OCI-LY7 (cell line): ENCODE measurements at regions not wholly inside any gene's neighbourhood (a gene's known extent, or its start where the extent isn't known, plus 50 kb on each side); places are given as distances from the start of the nearest gene placed in this dataset.

Experiments used
- BruUV-seq: library from RNA; stranded (reverse); fragments of 400-500 nt; replicated peaks from 2 replicates; lab custom pipeline; 2021; lab: Mats Ljungman, UMichigan
- CTCF ChIA-PET: fragments of 300-600 bp; sonication (Branson Sonifier 250); formaldehyde crosslinking; loops from one replicate; lab custom pipeline; 2022; ENCODE audit warnings: antibody characterized with exemption; ENCODE audit not compliant: unreplicated experiment; lab: Charles Lee
- POLR2A ChIA-PET: fragments of 300-600 bp; sonication (Branson Sonifier 250); formaldehyde crosslinking; loops from one replicate; lab custom pipeline; 2022; ENCODE audit warnings: antibody characterized with exemption; lab: Charles Lee
- DNase-seq: peaks from one replicate; pipeline ENCODE4 v3.0.0-alpha.2; 2015; ENCODE audit warnings: low spot score
- H2AFZ ChIP-seq: fragments of 200-600 bp; sonication (generic), shearing (Covaris generic); 2 replicates; pipeline ENCODE4 v1.6.1; 2014; ENCODE audit warnings: mild to moderate bottlenecking, antibody characterized with exemption, low read length, moderate library complexity
- H3K27ac ChIP-seq: fragments of 200-600 bp; sonication (generic); 2 replicates; pipeline ENCODE4 v1.5.1; 2014; ENCODE audit warnings: mixed run types, low read depth, mild to moderate bottlenecking, moderate library complexity, low read length, inconsistent platforms; ENCODE audit not compliant: poor library complexity, severe bottlenecking
- H3K36me3 ChIP-seq: fragments of 200-600 bp; sonication (generic); 2 replicates; pipeline ENCODE4 v1.6.1; 2014; ENCODE audit warnings: mild to moderate bottlenecking, antibody characterized with exemption, low read length, moderate library complexity, mixed read lengths; ENCODE audit not compliant: insufficient read depth
- H3K4me1 ChIP-seq: fragments of 200-600 bp; sonication (generic); 2 replicates; pipeline ENCODE4 v1.5.1; 2014; ENCODE audit warnings: mild to moderate bottlenecking, low read length; ENCODE audit not compliant: insufficient read depth, poor library complexity, severe bottlenecking
- H3K4me2 ChIP-seq: fragments of 200-600 bp; sonication (generic); 2 replicates; pipeline ENCODE4 v1.6.1; 2014; ENCODE audit warnings: mild to moderate bottlenecking, low read length
- H3K4me3 ChIP-seq: fragments of 200-600 bp; sonication (generic); 2 replicates; pipeline ENCODE4 v1.5.1; 2014; ENCODE audit warnings: mild to moderate bottlenecking, low read depth, low read length; ENCODE audit not compliant: poor library complexity, severe bottlenecking
- H3K79me2 ChIP-seq: fragments of 200-600 bp; sonication (generic); 2 replicates; pipeline ENCODE4 v1.6.1; 2016; ENCODE audit warnings: low read depth, mild to moderate bottlenecking, low read length, moderate library complexity, mixed read lengths; ENCODE audit not compliant: insufficient read depth
- H3K9me2 ChIP-seq: fragments of 200-600 bp; sonication (generic); 2 replicates; pipeline ENCODE4 v1.6.1; 2016; ENCODE audit warnings: mild to moderate bottlenecking, low read length, mixed read lengths; ENCODE audit not compliant: insufficient read depth
- H3K9me3 ChIP-seq: fragments of 200-600 bp; sonication (generic); 2 replicates; pipeline ENCODE4 v1.6.1; 2014; ENCODE audit warnings: mild to moderate bottlenecking, mixed run types, low read length, mixed read lengths
- H4K20me1 ChIP-seq: fragments of 200-600 bp; sonication (generic); 2 replicates; pipeline ENCODE4 v1.6.1; 2014; ENCODE audit warnings: mild to moderate bottlenecking, antibody characterized with exemption, low read length, moderate library complexity, mixed read lengths; ENCODE audit not compliant: insufficient read depth
- EZH2phosphoT487 ChIP-seq: fragments of 200-600 bp; sonication (generic); IDR thresholded peaks from 2 replicates; pipeline ENCODE4 v1.6.1; 2018; ENCODE audit warnings: low read depth, borderline replicate concordance, mild to moderate bottlenecking, mixed run types, antibody characterized with exemption, low read length, moderate library complexity, mixed read lengths
- intact Hi-C: fragments of 100-400 bp; cut with micrococcal nuclease; formaldehyde crosslinking; loops from one replicate; pipeline ENCODE4 v1.10.0; 2022; ENCODE audit not compliant: unreplicated experiment
- TF ChIP-seq, protein P1 (sequence below): fragments of 200-600 bp; sonication (generic); conservative IDR thresholded peaks from 2 replicates; pipeline ENCODE4 v1.5.1; 2014; ENCODE audit warnings: mild to moderate bottlenecking, antibody characterized with exemption, low read length, moderate library complexity, mixed read lengths

GRCh38 chr13:66208589-66208988 is 1021.5 kb downstream of the PCDH9 start:
- Histone ChIP-seq H3K4me2 (no peak overlapping the region), H3K79me2 (no peaks in the 10 kb centered on the region), H3K4me1 (no peaks in the 10 kb centered on the region), H4K20me1 (no peaks in the 10 kb centered on the region), H3K36me3 (no peaks in the 10 kb centered on the region), H3K9me2 (no peaks in the 10 kb centered on the region), H3K9me3 (no peaks in the 10 kb centered on the region), H3K27ac (no peak overlapping the region), H3K4me3 (no peak overlapping the region), H2AFZ (no peak overlapping the region)
- CTCF ChIA-PET = no interaction called here
- TF ChIP-seq EZH2phosphoT487 = no peak
- TF ChIP-seq, protein P1, sequence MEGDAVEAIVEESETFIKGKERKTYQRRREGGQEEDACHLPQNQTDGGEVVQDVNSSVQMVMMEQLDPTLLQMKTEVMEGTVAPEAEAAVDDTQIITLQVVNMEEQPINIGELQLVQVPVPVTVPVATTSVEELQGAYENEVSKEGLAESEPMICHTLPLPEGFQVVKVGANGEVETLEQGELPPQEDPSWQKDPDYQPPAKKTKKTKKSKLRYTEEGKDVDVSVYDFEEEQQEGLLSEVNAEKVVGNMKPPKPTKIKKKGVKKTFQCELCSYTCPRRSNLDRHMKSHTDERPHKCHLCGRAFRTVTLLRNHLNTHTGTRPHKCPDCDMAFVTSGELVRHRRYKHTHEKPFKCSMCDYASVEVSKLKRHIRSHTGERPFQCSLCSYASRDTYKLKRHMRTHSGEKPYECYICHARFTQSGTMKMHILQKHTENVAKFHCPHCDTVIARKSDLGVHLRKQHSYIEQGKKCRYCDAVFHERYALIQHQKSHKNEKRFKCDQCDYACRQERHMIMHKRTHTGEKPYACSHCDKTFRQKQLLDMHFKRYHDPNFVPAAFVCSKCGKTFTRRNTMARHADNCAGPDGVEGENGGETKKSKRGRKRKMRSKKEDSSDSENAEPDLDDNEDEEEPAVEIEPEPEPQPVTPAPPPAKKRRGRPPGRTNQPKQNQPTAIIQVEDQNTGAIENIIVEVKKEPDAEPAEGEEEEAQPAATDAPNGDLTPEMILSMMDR = no peak
- no TSS peak for BruUV-seq
- POLR2A ChIA-PET = interaction anchor here (0.8 to 1.0 kb wide), 2 partner anchors 9 to 11 kb away, joined by 3 read pairs; no protein-coding TSS in a partner anchor
- no peak for DNase-seq
- intact Hi-C loops = no loop called here

DNA sequence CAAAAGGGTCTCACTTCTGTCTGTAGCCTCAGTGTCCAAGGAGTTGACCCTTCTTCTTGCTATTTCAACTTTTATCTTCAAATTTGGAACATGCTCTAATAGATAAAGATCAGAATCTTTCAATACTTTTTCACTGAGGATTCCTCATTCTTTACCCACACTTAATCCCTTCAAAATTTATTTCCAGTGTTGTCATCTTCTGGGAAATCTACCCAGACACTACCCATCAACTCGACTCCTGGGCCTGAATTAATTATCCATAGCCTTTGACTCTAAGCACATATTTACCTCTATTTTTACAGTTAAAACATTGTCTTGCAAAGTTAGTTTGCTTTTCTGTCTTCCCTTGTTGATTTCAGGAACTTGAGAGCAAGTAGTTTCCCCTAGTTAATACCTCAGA is 1022.5 kb downstream of the PCDH9 start:
- Histone ChIP-seq H3K9me2 (no peaks in the 10 kb centered on the region), H3K4me2 (no peak overlapping the region), H3K4me1 (no peaks in the 10 kb centered on the region), H3K9me3 (no peaks in the 10 kb centered on the region), H3K36me3 (no peaks in the 10 kb centered on the region), H3K4me3 (no peak overlapping the region), H2AFZ (no peak overlapping the region), H3K79me2 (no peaks in the 10 kb centered on the region), H3K27ac (no peak overlapping the region), H4K20me1 (no peaks in the 10 kb centered on the region)
- TF ChIP-seq, protein P1 = no peak
- no peak for TF ChIP-seq EZH2phosphoT487
- POLR2A ChIA-PET = no interaction called here
- DNase-seq = no peak
- no TSS peak for BruUV-seq
- intact Hi-C loops = no loop called here
- CTCF ChIA-PET = no interaction called here

GRCh38 chr13:66205807-66206206 is 1024.3 kb downstream of the PCDH9 start:
- TF ChIP-seq EZH2phosphoT487 = no peak
- TF ChIP-seq, protein P1 = no peak
- no TSS peak for BruUV-seq

More at GRCh38 chr13:66205807-66206206, 1024.3 kb downstream of the PCDH9 start:
- H3K27ac ChIP-seq = no peak overlapping the region
- no peak overlapping the region for H3K4me3 ChIP-seq
- ChIA-PET POLR2A (interaction anchor here (0.6 to 1.2 kb wide), 3 partner anchors 9 to 382 kb away, joined by 3 read pairs; no protein-coding TSS in a partner anchor), CTCF (interaction anchor here (0.6 kb wide), 1 partner anchor 210 kb away, joined by 3 read pairs; no protein-coding TSS in a partner anchor)
- H3K4me1 ChIP-seq = no peaks in the 10 kb centered on the region
- DNase-seq = no peak
- intact Hi-C loops = no loop called here
- H3K9me2 ChIP-seq = no peaks in the 10 kb centered on the region
- no peaks in the 10 kb centered on the region for H3K36me3 ChIP-seq
- H3K79me2 ChIP-seq = no peaks in the 10 kb centered on the region
- no peaks in the 10 kb centered on the region for H4K20me1 ChIP-seq
- H3K9me3 ChIP-seq = no peaks in the 10 kb centered on the region
- no peak overlapping the region for H3K4me2 ChIP-seq
- no peak overlapping the region for H2AFZ ChIP-seq
